Amygdala (tissue), 56 donors: ENCODE measurements at regions not wholly inside any gene's neighbourhood (a gene's known extent, or its start where the extent isn't known, plus 50 kb on each side); places are given as distances from the start of the nearest gene placed in this dataset.
"Not testable (repeated sequence)": the region's sequence is repeated elsewhere in the genome, so short reads cannot be mapped to it uniquely, and the experiment has no call there.

ENCODE experiments used
- DNase-seq, 56 donors: peaks; one replicate each; lab custom pipeline; 2025; lab: John Stamatoyannopoulos, UW

- no peak for DNase-seq
Measured at GRCh38 chr7:155944901-155945300, 132.6 kb upstream of the SHH start.

GRCh38 chr7:155943251-155943899 is 131.1 kb upstream of the SHH start:
- DNase-seq, result no peak

GRCh38 chr7:155942226-155942950 is 130.1 kb upstream of the SHH start:
- DNase-seq, result no peak

- no peak for DNase-seq
Measured at GRCh38 chr7:155941688-155942087, 129.4 kb upstream of the SHH start.

- DNase-seq, result no peak
Measured at GRCh38 chr7:155939350-155939749, 127.1 kb upstream of the SHH start.

- DNase-seq, result no peak
Measured at GRCh38 chr7:155938129-155938528, 125.9 kb upstream of the SHH start.

GRCh38 chr7:155935726-155936125 is 123.5 kb upstream of the SHH start:
- DNase-seq, result no peak

- no peak for DNase-seq
Measured at GRCh38 chr7:155935005-155935557, 122.8 kb upstream of the SHH start.

GRCh38 chr7:155932324-155932723 is 120.1 kb upstream of the SHH start:
- not testable (repeated sequence) for DNase-seq

GRCh38 chr7:155931396-155932085 is 119.3 kb upstream of the SHH start:
- DNase-seq, result no peak

GRCh38 chr7:155930527-155930926 is 118.3 kb upstream of the SHH start:
- DNase-seq, result no peak

- no peak for DNase-seq
Measured at GRCh38 chr7:155930061-155930460, 117.8 kb upstream of the SHH start.

GRCh38 chr7:155928583-155928982 is 116.3 kb upstream of the SHH start:
- DNase-seq, result no peak

- DNase-seq, result no peak
Measured at GRCh38 chr7:155927905-155928304, 115.6 kb upstream of the SHH start.

GRCh38 chr7:155925682-155926081 is 113.4 kb upstream of the SHH start:
- no peak for DNase-seq

- no peak for DNase-seq
Measured at GRCh38 chr7:155922067-155922816, 110.0 kb upstream of the SHH start.

- DNase-seq, result no peak
Measured at GRCh38 chr7:155921804-155922066, 109.5 kb upstream of the SHH start.

- DNase-seq, result no peak
Measured at GRCh38 chr7:155921086-155921803, 109.0 kb upstream of the SHH start.

- DNase-seq, result no peak
Measured at GRCh38 chr7:155920068-155920461, 107.8 kb upstream of the SHH start.

- DNase-seq, result no peak
Measured at GRCh38 chr7:155919391-155920067, 107.3 kb upstream of the SHH start.
